ENCODE measurements at regions not wholly inside any gene's neighbourhood (a gene's known extent, or its start where the extent isn't known, plus 50 kb on each side); places are given as distances from the start of the nearest gene placed in this dataset.

- TF ChIP-seq CTCF (IDR thresholded peaks at IDR 0.05) (no peak), POLR2A (IDR thresholded peaks at IDR 0.05) (no peak)
These were observed 225.9 kb upstream of the SPRED2 start for GRCh38 chr2:65658266-65658665.
